ENCODE measurements at regions not wholly inside any gene's neighbourhood (a gene's known extent, or its start where the extent isn't known, plus 50 kb on each side); places are given as distances from the start of the nearest gene placed in this dataset.

- ChIA-PET RAD21 (ENCODE audit: low non-redundant PET in 1 of 2, low total read pairs in 2 of 2, uncharacterized antibody in 2 of 2, unreplicated experiment in 2 of 2) (no interaction called here), CTCF (no interaction called here), POLR2A (no interaction called here)
- Histone ChIP-seq H3K27ac (ENCODE audit: low read depth, low read length) (no peak overlapping the region), H3K27me3 (ENCODE audit: insufficient read depth, low read length) (no peaks in the 10 kb centered on the region), H3K9me3 (ENCODE audit: control insufficient read depth in 1 of 2, insufficient read depth in 1 of 2, low read depth in 1 of 2, low read length in 2 of 2) (no peaks in the 10 kb centered on the region), H3K79me2 (ENCODE audit: insufficient read depth, low read length) (no peaks in the 10 kb centered on the region), H3K4me3 (replicated peaks in 1 of 2; ENCODE audit: low read depth in 1 of 2, low read length in 2 of 2) (no peak overlapping the region), H3K9me2 (ENCODE audit: insufficient read depth) (no peaks in the 10 kb centered on the region), H3K4me2 (ENCODE audit: low read length) (no peak overlapping the region), H3K9ac (ENCODE audit: low read length) (no peak overlapping the region), H4K20me1 (ENCODE audit: insufficient read depth) (no peaks in the 10 kb centered on the region), H2AFZ (ENCODE audit: low read depth, low read length, poor library complexity, severe bottlenecking) (no peak overlapping the region), H3K36me3 (ENCODE audit: control insufficient read depth in 1 of 2, insufficient read depth in 2 of 2, low read length in 2 of 2) (no peaks in the 10 kb centered on the region), H3K4me1 (ENCODE audit: control insufficient read depth in 1 of 2, insufficient read depth in 2 of 2, low read length in 2 of 2) (no peaks in the 10 kb centered on the region)
- DNase-seq (ENCODE audit: low read depth, low spot score) (no peak), ATAC-seq (no peak)
- TF ChIP-seq MAX (IDR thresholded peaks at IDR 0.05) = no peak
- TF ChIP-seq ATF3 (IDR thresholded peaks at IDR 0.05) = no peak
- 0 out of 2 replicates have a peak, but pooled peaks have one; percentile 13 for TF ChIP-seq CEBPB (IDR thresholded peaks at IDR 0.05; ENCODE audit: low read depth)
- no peak for TF ChIP-seq RAD21 (IDR thresholded peaks at IDR 0.05; ENCODE audit: low read depth)
- TF ChIP-seq EZH2phosphoT487 (IDR thresholded peaks at IDR 0.05; ENCODE audit: borderline replicate concordance) = no peak
- no peak for TF ChIP-seq REST (IDR thresholded peaks at IDR 0.05; ENCODE audit: low read depth)
- no peak for TF ChIP-seq ELF1 (IDR thresholded peaks at IDR 0.05; ENCODE audit: borderline replicate concordance, low read depth)
- intact Hi-C loops (cut with micrococcal nuclease) = no loop called here
- no TSS peak for BruUV-seq (replicated peaks)
These were observed 695.0 kb upstream of the HS3ST1 start for GRCh38 chr4:12123707-12124106.
